Endodermal cell (in vitro differentiated cells): ENCODE measurements at regions not wholly inside any gene's neighbourhood (a gene's known extent, or its start where the extent isn't known, plus 50 kb on each side); places are given as distances from the start of the nearest gene placed in this dataset.

Experiments used
- DNase-seq: peaks from one replicate; pipeline ENCODE4 v3.0.0-alpha.2; 2017
- H3K27ac ChIP-seq: 2 replicates; pipeline ENCODE4 v1.5.1; 2013; ENCODE audit warnings: mild to moderate bottlenecking, low read depth, low read length, moderate library complexity
- H3K27me3 ChIP-seq: 2 replicates; pipeline ENCODE4 v1.6.1; 2013; ENCODE audit warnings: mild to moderate bottlenecking, low read length, moderate library complexity; ENCODE audit not compliant: insufficient read depth, control insufficient read depth, poor library complexity, severe bottlenecking
- H3K36me3 ChIP-seq: 2 replicates; pipeline ENCODE4 v1.7.0; 2013; ENCODE audit warnings: mild to moderate bottlenecking, low read length, moderate library complexity; ENCODE audit not compliant: control insufficient read depth, insufficient read depth
- H3K4me1 ChIP-seq: one replicate; pipeline ENCODE4 v1.7.0; 2013; ENCODE audit warnings: low read length; ENCODE audit not compliant: control insufficient read depth, insufficient read depth
- H3K4me3 ChIP-seq: 2 replicates; pipeline ENCODE4 v1.5.1; 2013; ENCODE audit warnings: mild to moderate bottlenecking, low read length, moderate library complexity
- H3K9ac ChIP-seq: 2 replicates; pipeline ENCODE4 v1.6.1; 2013; ENCODE audit warnings: mild to moderate bottlenecking, low read length, moderate library complexity; ENCODE audit not compliant: poor library complexity, severe bottlenecking; ENCODE audit errors: extremely low read depth
- H3K9me3 ChIP-seq: 2 replicates; pipeline ENCODE4 v1.6.1; 2013; ENCODE audit warnings: mild to moderate bottlenecking, low read length, moderate library complexity; ENCODE audit not compliant: control insufficient read depth
- H3K27ac Mint-ChIP-seq: 2 replicates; pipeline ENCODE4 v1.8.0; 2020; ENCODE audit warnings: mixed read lengths
- H3K27me3 Mint-ChIP-seq: 2 replicates; pipeline ENCODE4 v1.8.0; 2021; ENCODE audit warnings: mild to moderate bottlenecking, mixed read lengths; ENCODE audit not compliant: insufficient read depth
- H3K36me3 Mint-ChIP-seq: 2 replicates; pipeline ENCODE4 v1.8.0; 2020; ENCODE audit warnings: low read depth, mixed read lengths
- H3K4me1 Mint-ChIP-seq: 2 replicates; pipeline ENCODE4 v1.8.0; 2020; ENCODE audit warnings: mixed read lengths
- H3K4me3 Mint-ChIP-seq: 2 replicates; pipeline ENCODE4 v1.8.0; 2020; ENCODE audit warnings: mild to moderate bottlenecking, moderate library complexity, mixed read lengths
- H3K9me3 Mint-ChIP-seq: 2 replicates; pipeline ENCODE4 v1.8.0; 2020; ENCODE audit warnings: mild to moderate bottlenecking, mixed read lengths
- CTCF ChIP-seq: fragments of 200-600 bp; sonication (generic); conservative IDR thresholded peaks from 2 replicates; pipeline ENCODE4 v1.5.0; 2021; ENCODE audit warnings: antibody characterized with exemption, mild to moderate bottlenecking
- WGBS, 2 experiments: methylation state at CpG; one replicate each; pipeline versions ENCODE4 v1.1.5 to v1.1.7; 2013; ENCODE audit warnings: missing lambda C conversion rate in 2 of 2, mixed read lengths in 1 of 2; ENCODE audit not compliant: insufficient coverage in 1 of 2, insufficient read length in 1 of 2; 5-methylcytosine and 5-hydroxymethylcytosine counted together

- Mint-ChIP-seq H3K27me3 (peaks cover 2% of the 10 kb centered on the region), H3K9me3 (peaks cover 13% of the 10 kb centered on the region), H3K4me1 (peaks cover 10% of the 10 kb centered on the region), H3K4me3 (no peak overlapping the region), H3K27ac (no peak overlapping the region), H3K36me3 (no peaks in the 10 kb centered on the region)
- H3K9me3 ChIP-seq = no peaks in the 10 kb centered on the region
- H3K36me3 ChIP-seq = no peaks in the 10 kb centered on the region
- no peaks in the 10 kb centered on the region for H3K4me1 ChIP-seq
- 91 to 96% methylated on average over 4 to 10 of the region's 12 CpGs for WGBS, 2 experiments
- no peaks in the 10 kb centered on the region for H3K27me3 ChIP-seq
- no peak overlapping the region for H3K9ac ChIP-seq
- no peak for DNase-seq
- no peak overlapping the region for H3K4me3 ChIP-seq
- TF ChIP-seq CTCF = no peak
- H3K27ac ChIP-seq = no peak overlapping the region
These were observed 168.3 kb upstream of the FAT1 start for GRCh38 chr4:186891859-186892486.

- Mint-ChIP-seq H3K27me3 (no peaks in the 10 kb centered on the region), H3K9me3 (no peaks in the 10 kb centered on the region), H3K4me1 (no peaks in the 10 kb centered on the region), H3K36me3 (no peaks in the 10 kb centered on the region), H3K27ac (no peak overlapping the region), H3K4me3 (no peak overlapping the region)
- Histone ChIP-seq H3K4me3 (no peak overlapping the region), H3K27ac (no peak overlapping the region), H3K9me3 (no peaks in the 10 kb centered on the region), H3K9ac (no peak overlapping the region), H3K27me3 (no peaks in the 10 kb centered on the region), H3K4me1 (no peaks in the 10 kb centered on the region), H3K36me3 (no peaks in the 10 kb centered on the region)
- no peak for TF ChIP-seq CTCF
- no peak for DNase-seq
- WGBS, 2 experiments = 90 to 100% methylated on average over 4 of the region's 4 CpGs
These were observed 174.7 kb upstream of the FAT1 start for GRCh38 chr4:186898367-186898766.

GRCh38 chr4:186900232-186900900, 176.7 kb upstream of the FAT1 start:
- H3K9ac ChIP-seq = no peak overlapping the region
- Mint-ChIP-seq H3K9me3 (no peaks in the 10 kb centered on the region), H3K27me3 (no peaks in the 10 kb centered on the region), H3K4me1 (no peaks in the 10 kb centered on the region), H3K36me3 (no peaks in the 10 kb centered on the region), H3K27ac (no peak overlapping the region), H3K4me3 (no peak overlapping the region)
- no peaks in the 10 kb centered on the region for H3K4me1 ChIP-seq
- no peaks in the 10 kb centered on the region for H3K36me3 ChIP-seq
- H3K9me3 ChIP-seq = no peaks in the 10 kb centered on the region
- 84 to 89% methylated on average over 5 to 9 of the region's 9 CpGs for WGBS, 2 experiments
- DNase-seq = no peak
- H3K27me3 ChIP-seq = no peaks in the 10 kb centered on the region
- H3K27ac ChIP-seq = no peak overlapping the region
- no peak overlapping the region for H3K4me3 ChIP-seq
- TF ChIP-seq CTCF = no peak
